ENCODE measurements at regions not wholly inside any gene's neighbourhood (a gene's known extent, or its start where the extent isn't known, plus 50 kb on each side); places are given as distances from the start of the nearest gene placed in this dataset.

- Histone ChIP-seq H3K27me3 (no peaks in the 10 kb centered on the region), H3K27ac (peak overlapping the region in 1 of 2 donors; percentile 45), H3K9me3 (peaks cover 0 to 11% of the 10 kb centered on the region in 2 donors), H3K4me1 (peaks cover 9 to 49% of the 10 kb centered on the region in 2 donors), H3K36me3 (no peaks in the 10 kb centered on the region), H3K4me3 (no peak overlapping the region)
- TF ChIP-seq, protein P1, sequence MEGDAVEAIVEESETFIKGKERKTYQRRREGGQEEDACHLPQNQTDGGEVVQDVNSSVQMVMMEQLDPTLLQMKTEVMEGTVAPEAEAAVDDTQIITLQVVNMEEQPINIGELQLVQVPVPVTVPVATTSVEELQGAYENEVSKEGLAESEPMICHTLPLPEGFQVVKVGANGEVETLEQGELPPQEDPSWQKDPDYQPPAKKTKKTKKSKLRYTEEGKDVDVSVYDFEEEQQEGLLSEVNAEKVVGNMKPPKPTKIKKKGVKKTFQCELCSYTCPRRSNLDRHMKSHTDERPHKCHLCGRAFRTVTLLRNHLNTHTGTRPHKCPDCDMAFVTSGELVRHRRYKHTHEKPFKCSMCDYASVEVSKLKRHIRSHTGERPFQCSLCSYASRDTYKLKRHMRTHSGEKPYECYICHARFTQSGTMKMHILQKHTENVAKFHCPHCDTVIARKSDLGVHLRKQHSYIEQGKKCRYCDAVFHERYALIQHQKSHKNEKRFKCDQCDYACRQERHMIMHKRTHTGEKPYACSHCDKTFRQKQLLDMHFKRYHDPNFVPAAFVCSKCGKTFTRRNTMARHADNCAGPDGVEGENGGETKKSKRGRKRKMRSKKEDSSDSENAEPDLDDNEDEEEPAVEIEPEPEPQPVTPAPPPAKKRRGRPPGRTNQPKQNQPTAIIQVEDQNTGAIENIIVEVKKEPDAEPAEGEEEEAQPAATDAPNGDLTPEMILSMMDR (IDR thresholded peaks at IDR 0.05): no peak
- DNase-seq: peak in 1 of 4 donors; percentile 68
- intact Hi-C loops (cut with DNase I): no loop called here
- ATAC-seq: peak; percentile 20
Observed at GRCh38 chr11:62020661-62021060, 53.2 kb upstream of the FTH1 start.

- Histone ChIP-seq H3K27ac (peak overlapping the region in 1 of 2 donors; percentile 80), H3K9me3 (peaks cover 0 to 11% of the 10 kb centered on the region in 2 donors), H3K4me3 (no peak overlapping the region), H3K4me1 (peaks cover 0 to 34% of the 10 kb centered on the region in 2 donors), H3K27me3 (no peaks in the 10 kb centered on the region), H3K36me3 (no peaks in the 10 kb centered on the region)
- intact Hi-C loops (cut with DNase I): no loop called here
- TF ChIP-seq, protein P1 (IDR thresholded peaks at IDR 0.05): no peak
- ATAC-seq: peak; percentile 47
- no peak for DNase-seq
Observed at GRCh38 chr11:62018981-62019664, 51.7 kb upstream of the FTH1 start.

DNA sequence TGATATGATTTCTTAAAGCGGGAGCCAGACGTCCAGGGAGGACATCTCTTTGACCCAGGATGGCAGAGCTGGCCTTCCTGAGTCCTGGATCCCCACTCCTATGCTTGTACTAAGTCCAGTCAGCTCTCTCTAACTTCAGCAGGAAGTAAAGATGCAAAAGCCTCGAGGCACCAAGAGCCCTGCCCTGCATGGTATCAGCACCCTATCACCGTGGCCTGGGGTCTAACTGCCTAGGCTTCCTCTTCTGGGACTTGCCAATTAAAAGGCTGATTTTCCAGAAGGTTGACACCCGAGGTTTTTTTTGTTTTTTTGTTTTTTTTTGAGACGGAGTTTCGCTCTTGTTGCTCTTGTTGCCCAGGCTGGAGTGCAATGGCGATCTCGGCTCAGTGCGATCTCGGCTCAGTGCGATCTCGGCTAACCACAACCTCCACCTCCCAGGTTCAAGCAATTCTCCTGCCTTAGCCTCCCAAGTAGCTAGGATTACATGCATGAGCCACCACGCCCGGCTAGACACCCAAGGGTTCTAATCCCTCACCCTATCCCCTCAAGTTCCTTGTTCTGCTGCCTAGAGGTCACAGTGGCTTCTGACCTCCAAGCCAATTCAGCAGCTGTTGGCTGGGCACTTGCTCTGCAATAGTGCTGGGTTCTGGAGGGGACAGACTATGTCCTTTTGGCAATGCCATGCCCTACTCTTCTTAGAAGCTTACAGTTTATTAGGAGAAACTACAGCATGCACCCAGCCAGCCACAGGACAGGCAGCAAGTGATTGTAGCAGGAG, 50.6 kb upstream of the FTH1 start:
- H3K4me1 ChIP-seq: peaks cover 0 to 30% of the 10 kb centered on the region in 2 donors
- TF ChIP-seq, protein P1 (IDR thresholded peaks at IDR 0.05): no peak
- no peaks in the 10 kb centered on the region for H3K36me3 ChIP-seq
- peak overlapping the region in 1 of 2 donors; percentile 80 for H3K27ac ChIP-seq
- H3K9me3 ChIP-seq: peaks cover 0 to 11% of the 10 kb centered on the region in 2 donors
- intact Hi-C loops (cut with DNase I): no loop called here
- H3K27me3 ChIP-seq: no peaks in the 10 kb centered on the region
- peak; percentile 63 for ATAC-seq
- DNase-seq: peak in 1 of 4 donors; percentile 47
- H3K4me3 ChIP-seq: no peak overlapping the region
